Neural cell (in vitro differentiated cells): ENCODE measurements at regions not wholly inside any gene's neighbourhood (a gene's known extent, or its start where the extent isn't known, plus 50 kb on each side); places are given as distances from the start of the nearest gene placed in this dataset.

Source experiments
- H2AFZ ChIP-seq: fragments of 200-600, 300-800 bp; sonication (generic), shearing (Covaris generic); 2 replicates; pipeline ENCODE4 v1.6.0; 2014; ENCODE audit warnings: low read depth, mild to moderate bottlenecking, antibody characterized with exemption, low read length, moderate library complexity
- H3F3A ChIP-seq: fragments of 200-600 bp; shearing (Covaris generic); 2 replicates; pipeline ENCODE4 v1.6.1; 2016; ENCODE audit warnings: mild to moderate bottlenecking, moderate library complexity, mixed read lengths, antibody characterized with exemption, low read length; ENCODE audit not compliant: insufficient read depth, poor library complexity, severe bottlenecking
- H3K27ac ChIP-seq: fragments of 200-600, 300-800 bp; sonication (generic), shearing (Covaris generic); 2 replicates; pipeline ENCODE4 v1.5.1; 2014; ENCODE audit warnings: mild to moderate bottlenecking, low read length, moderate library complexity
- H3K27me3 ChIP-seq: fragments of 300-800, 200-600 bp; sonication (generic), shearing (Covaris generic); 2 replicates; pipeline ENCODE4 v1.6.0; 2014; ENCODE audit warnings: mild to moderate bottlenecking, low read depth, low read length, moderate library complexity; ENCODE audit not compliant: insufficient read depth
- H3K36me3 ChIP-seq: fragments of 300-800, 200-600 bp; sonication (generic), shearing (Covaris generic); 2 replicates; pipeline ENCODE4 v1.5.1; 2014; ENCODE audit warnings: mild to moderate bottlenecking, antibody characterized with exemption, low read length, moderate library complexity; ENCODE audit not compliant: insufficient read depth
- H3K4me2 ChIP-seq: fragments of 300-800, 200-600 bp; sonication (generic), shearing (Covaris generic); 2 replicates; pipeline ENCODE4 v1.6.0; 2014; ENCODE audit warnings: mild to moderate bottlenecking, low read length
- H3K4me3 ChIP-seq: fragments of 300-800, 200-600 bp; sonication (generic), shearing (Covaris generic); 2 replicates; pipeline ENCODE4 v1.5.1; 2014; ENCODE audit warnings: mild to moderate bottlenecking, low read length, moderate library complexity
- H3K79me2 ChIP-seq: fragments of 200-600 bp; shearing (Covaris generic); replicated peaks from 2 replicates; pipeline ENCODE4 v1.6.0; 2014; ENCODE audit warnings: mild to moderate bottlenecking, low read length, moderate library complexity; ENCODE audit not compliant: insufficient read depth
- H3K9ac ChIP-seq: fragments of 300-800, 200-600 bp; sonication (generic), shearing (Covaris generic); 2 replicates; pipeline ENCODE4 v1.6.1; 2016; ENCODE audit warnings: mild to moderate bottlenecking, low read length, mixed read lengths
- H3K9me2 ChIP-seq: fragments of 200-600 bp; shearing (Covaris generic); 2 replicates; pipeline ENCODE4 v1.6.1; 2016; ENCODE audit warnings: mild to moderate bottlenecking, low read length, mixed read lengths; ENCODE audit not compliant: insufficient read depth
- H3K9me3 ChIP-seq: fragments of 200-600, 300-800 bp; sonication (generic), shearing (Covaris generic); 2 replicates; pipeline ENCODE4 v1.6.1; 2016; ENCODE audit warnings: mild to moderate bottlenecking, mixed run types, low read length, moderate library complexity, mixed read lengths
- H4K20me1 ChIP-seq: fragments of 200-600 bp; shearing (Covaris generic); 2 replicates; pipeline ENCODE4 v1.6.1; 2016; ENCODE audit warnings: mild to moderate bottlenecking, mixed run types; ENCODE audit not compliant: insufficient read depth
- CTCF ChIP-seq: fragments of 450-650 bp; IDR thresholded peaks from 2 replicates; pipeline ENCODE4 v1.5.1; 2014; ENCODE audit warnings: antibody characterized with exemption, mild to moderate bottlenecking, moderate library complexity; ENCODE audit not compliant: poor library complexity, severe bottlenecking
- EP300 ChIP-seq: fragments of 450-650 bp; conservative IDR thresholded peaks from 2 replicates; pipeline ENCODE4 v1.6.1; 2014; ENCODE audit warnings: antibody characterized with exemption, mild to moderate bottlenecking, moderate library complexity; ENCODE audit not compliant: poor library complexity, severe bottlenecking
- EZH2 ChIP-seq: fragments of 200-600, 300-800 bp; shearing (Covaris generic), sonication (generic); IDR thresholded peaks from 2 replicates; pipeline ENCODE4 v1.6.1; 2014; ENCODE audit warnings: antibody characterized with exemption, low read length, borderline replicate concordance, mild to moderate bottlenecking; ENCODE audit not compliant: insufficient read depth, poor library complexity, severe bottlenecking
- MXI1 ChIP-seq: fragments of 450-650 bp; conservative IDR thresholded peaks from 2 replicates; pipeline ENCODE4 v1.6.1; 2014; ENCODE audit warnings: antibody characterized with exemption, mild to moderate bottlenecking; ENCODE audit not compliant: poor library complexity, severe bottlenecking
- POLR2AphosphoS5 ChIP-seq: IDR thresholded peaks from 2 replicates; pipeline ENCODE4 v1.6.1; 2012
- RAD21 ChIP-seq: fragments of 450-650 bp; conservative IDR thresholded peaks from 2 replicates; pipeline ENCODE4 v1.6.1; 2014; ENCODE audit warnings: antibody characterized with exemption, mild to moderate bottlenecking, moderate library complexity
- REST ChIP-seq: IDR thresholded peaks from 2 replicates; pipeline ENCODE4 v1.6.1; 2012; ENCODE audit warnings: borderline replicate concordance
- SMC3 ChIP-seq: fragments of 450-650 bp; conservative IDR thresholded peaks from 2 replicates; pipeline ENCODE4 v1.6.1; 2014; ENCODE audit warnings: antibody characterized with exemption, mild to moderate bottlenecking, moderate library complexity; ENCODE audit not compliant: poor library complexity
- TAF1 ChIP-seq: IDR thresholded peaks from 2 replicates; pipeline ENCODE4 v1.6.1; 2012; ENCODE audit warnings: low read depth

GRCh38 chr6:6922166-6922565, 185.6 kb upstream of the RREB1 start:
- Histone ChIP-seq H3K4me2 (no peak overlapping the region), H3K36me3 (no peaks in the 10 kb centered on the region)
- no peak for TF ChIP-seq EP300
- no peak for TF ChIP-seq MXI1
- TF ChIP-seq POLR2AphosphoS5: no peak
- no peak for TF ChIP-seq CTCF
- TF ChIP-seq REST: no peak
- TF ChIP-seq TAF1: no peak
- no peak for TF ChIP-seq RAD21
- no peak for TF ChIP-seq SMC3
- TF ChIP-seq EZH2: no peak

GRCh38 chr6:6923605-6924004, 184.2 kb upstream of the RREB1 start:
- Histone ChIP-seq H3K27me3 (no peaks in the 10 kb centered on the region), H2AFZ (no peak overlapping the region), H3K36me3 (no peaks in the 10 kb centered on the region), H3K79me2 (no peaks in the 10 kb centered on the region), H3K4me2 (no peak overlapping the region), H3F3A (no peaks in the 10 kb centered on the region), H3K4me3 (no peak overlapping the region), H3K9me2 (no peaks in the 10 kb centered on the region), H3K9ac (no peak overlapping the region), H4K20me1 (no peaks in the 10 kb centered on the region), H3K27ac (no peak overlapping the region), H3K9me3 (no peaks in the 10 kb centered on the region)
- TF ChIP-seq POLR2AphosphoS5: no peak
- no peak for TF ChIP-seq EZH2
- TF ChIP-seq EP300: no peak
- no peak for TF ChIP-seq SMC3
- TF ChIP-seq CTCF: no peak
- TF ChIP-seq REST: no peak
- no peak for TF ChIP-seq RAD21
- no peak for TF ChIP-seq MXI1
- TF ChIP-seq TAF1: no peak

More at GRCh38 chr6:6922166-6922565, 185.6 kb upstream of the RREB1 start:
- no peak overlapping the region for H2AFZ ChIP-seq
- H3F3A ChIP-seq: no peaks in the 10 kb centered on the region
- no peak overlapping the region for H3K9ac ChIP-seq
- no peaks in the 10 kb centered on the region for H4K20me1 ChIP-seq
- no peak overlapping the region for H3K4me3 ChIP-seq
- H3K27me3 ChIP-seq: no peaks in the 10 kb centered on the region
- no peaks in the 10 kb centered on the region for H3K79me2 ChIP-seq
- H3K27ac ChIP-seq: no peak overlapping the region
- no peaks in the 10 kb centered on the region for H3K9me2 ChIP-seq
- H3K9me3 ChIP-seq: no peaks in the 10 kb centered on the region
